ENCODE measurements at regions not wholly inside any gene's neighbourhood (a gene's known extent, or its start where the extent isn't known, plus 50 kb on each side); places are given as distances from the start of the nearest gene placed in this dataset.
"Not testable (repeated sequence)": the region's sequence is repeated elsewhere in the genome, so short reads cannot be mapped to it uniquely, and the experiment has no call there.

GRCh38 chr11:106152013-106152412 is 74.6 kb downstream of the AASDHPPT start:
- DNase-seq (ENCODE audit: low spot score) = no peak

- DNase-seq (ENCODE audit: low spot score) = no peak
These were observed 75.4 kb downstream of the AASDHPPT start for GRCh38 chr11:106152824-106153223.

- peak; percentile 35 for DNase-seq (ENCODE audit: low spot score)
These were observed 79.0 kb downstream of the AASDHPPT start for GRCh38 chr11:106156290-106156937.

- DNase-seq (ENCODE audit: low spot score) = no peak
These were observed 80.9 kb downstream of the AASDHPPT start for GRCh38 chr11:106158406-106158805.

GRCh38 chr11:106159836-106160235 is 82.4 kb downstream of the AASDHPPT start:
- DNase-seq (ENCODE audit: low spot score) = no peak

GRCh38 chr11:106160494-106160893 is 83.0 kb downstream of the AASDHPPT start:
- DNase-seq (ENCODE audit: low spot score) = no peak

- DNase-seq (ENCODE audit: low spot score) = no peak
These were observed 84.5 kb downstream of the AASDHPPT start for GRCh38 chr11:106161775-106162634.

- DNase-seq (ENCODE audit: low spot score) = no peak
These were observed 89.6 kb downstream of the AASDHPPT start for GRCh38 chr11:106167085-106167484.

- no peak for DNase-seq (ENCODE audit: low spot score)
These were observed 95.0 kb downstream of the AASDHPPT start for GRCh38 chr11:106172386-106172991.

- DNase-seq (ENCODE audit: low spot score) = no peak
These were observed 95.8 kb downstream of the AASDHPPT start for GRCh38 chr11:106173291-106173690.

GRCh38 chr11:106174003-106174402 is 96.5 kb downstream of the AASDHPPT start:
- DNase-seq (ENCODE audit: low spot score) = not testable (repeated sequence)

- DNase-seq (ENCODE audit: low spot score) = no peak
These were observed 99.4 kb downstream of the AASDHPPT start for GRCh38 chr11:106176817-106177216.

- no peak for DNase-seq (ENCODE audit: low spot score)
These were observed 99.8 kb downstream of the AASDHPPT start for GRCh38 chr11:106177311-106177710.

- DNase-seq (ENCODE audit: low spot score) = no peak
These were observed 100.9 kb downstream of the AASDHPPT start for GRCh38 chr11:106178361-106178760.

- DNase-seq (ENCODE audit: low spot score) = no peak
These were observed 101.6 kb downstream of the AASDHPPT start for GRCh38 chr11:106179048-106179447.

- no peak for DNase-seq (ENCODE audit: low spot score)
These were observed 109.2 kb downstream of the AASDHPPT start for GRCh38 chr11:106186630-106187029.

GRCh38 chr11:106187860-106188456 is 110.5 kb downstream of the AASDHPPT start:
- no peak for DNase-seq (ENCODE audit: low spot score)

- no peak for DNase-seq (ENCODE audit: low spot score)
These were observed 116.5 kb downstream of the AASDHPPT start for GRCh38 chr11:106193956-106194355.

- no peak for DNase-seq (ENCODE audit: low spot score)
These were observed 120.0 kb downstream of the AASDHPPT start for GRCh38 chr11:106197438-106197837.

GRCh38 chr11:106202935-106203620 is 125.6 kb downstream of the AASDHPPT start:
- no peak for DNase-seq (ENCODE audit: low spot score)

- DNase-seq (ENCODE audit: low spot score) = no peak
These were observed 131.3 kb downstream of the AASDHPPT start for GRCh38 chr11:106208760-106209159.

GRCh38 chr11:106212081-106212480 is 134.6 kb downstream of the AASDHPPT start:
- DNase-seq (ENCODE audit: low spot score) = no peak

All from iPS-NIHi11 (cell line).